HT-29 (cell line): ENCODE measurements at regions not wholly inside any gene's neighbourhood (a gene's known extent, or its start where the extent isn't known, plus 50 kb on each side); places are given as distances from the start of the nearest gene placed in this dataset.

Source experiments
- DNase-seq: peaks from one replicate; pipeline ENCODE4 v3.0.0-alpha.2; 2015; ENCODE audit warnings: low spot score

DNA sequence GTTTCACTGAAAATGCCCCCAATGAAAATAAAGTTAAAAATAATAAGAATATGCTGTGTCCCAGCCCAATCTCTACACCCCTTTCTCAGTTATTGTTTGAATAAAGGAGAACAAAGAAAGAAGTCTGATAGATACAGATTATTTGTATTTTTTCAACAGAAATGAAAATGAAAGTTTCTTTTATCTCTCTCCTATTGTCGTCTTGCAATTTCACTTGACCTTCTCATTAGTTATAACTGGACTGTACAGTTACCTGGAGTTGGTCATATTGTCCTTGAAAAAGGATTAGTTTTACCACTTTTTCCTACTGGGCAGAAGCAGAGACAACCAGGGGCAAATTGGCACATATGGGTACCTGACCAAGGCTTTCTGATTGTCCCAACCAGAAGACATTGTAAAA is 440.0 kb downstream of the PDCD6IP start:
- no peak for DNase-seq

- DNase-seq, result no peak
These were observed 440.9 kb downstream of the PDCD6IP start for GRCh38 chr3:34239287-34239686.

- no peak for DNase-seq
These were observed 441.4 kb downstream of the PDCD6IP start for GRCh38 chr3:34239875-34240274.

DNA sequence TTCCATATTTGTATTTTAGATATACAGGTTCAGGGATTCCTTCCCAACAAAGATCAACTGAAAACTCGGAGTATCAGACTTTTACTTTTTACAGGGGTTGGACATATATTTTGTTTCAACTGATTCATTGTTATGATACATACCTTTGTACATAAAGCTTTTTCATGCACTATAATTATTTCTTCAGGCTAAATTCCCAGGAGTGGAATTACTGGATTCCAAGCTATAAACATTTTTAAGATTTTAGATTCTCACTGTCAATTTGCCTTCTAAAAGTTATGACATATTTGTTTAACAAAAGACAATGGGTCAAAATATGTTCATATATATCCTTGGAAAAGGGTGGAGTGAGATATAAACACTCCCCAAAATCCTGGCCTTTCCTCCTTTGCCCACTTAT is 449.0 kb downstream of the PDCD6IP start:
- DNase-seq, result no peak

GRCh38 chr3:34248352-34248751 is 449.9 kb downstream of the PDCD6IP start:
- DNase-seq, result no peak

- DNase-seq, result no peak
These were observed 455.9 kb downstream of the PDCD6IP start for GRCh38 chr3:34254285-34254684.

DNA sequence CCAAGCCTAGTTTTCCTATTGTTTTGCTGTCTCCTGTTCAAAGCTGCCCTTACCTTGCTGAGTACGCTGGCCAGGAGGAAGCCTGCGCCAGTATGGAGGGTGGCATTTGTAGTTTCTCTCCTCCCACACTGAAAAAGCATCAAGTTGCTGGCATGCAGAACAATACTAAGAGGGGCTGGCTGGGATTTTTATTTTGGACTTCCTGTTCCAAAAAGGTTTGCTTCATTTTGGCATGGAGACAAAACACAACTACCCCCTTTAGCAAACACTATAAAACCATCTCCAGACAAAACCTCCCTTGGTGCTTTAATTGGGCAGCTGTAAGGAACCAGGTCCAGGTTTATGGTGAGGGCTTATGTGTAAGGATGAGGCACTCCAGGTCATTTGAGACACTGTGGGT is 457.6 kb downstream of the PDCD6IP start:
- DNase-seq, result no peak

GRCh38 chr3:34256791-34257190 is 458.4 kb downstream of the PDCD6IP start:
- no peak for DNase-seq

- no peak for DNase-seq
These were observed 460.0 kb downstream of the PDCD6IP start for GRCh38 chr3:34258271-34258998.

DNA sequence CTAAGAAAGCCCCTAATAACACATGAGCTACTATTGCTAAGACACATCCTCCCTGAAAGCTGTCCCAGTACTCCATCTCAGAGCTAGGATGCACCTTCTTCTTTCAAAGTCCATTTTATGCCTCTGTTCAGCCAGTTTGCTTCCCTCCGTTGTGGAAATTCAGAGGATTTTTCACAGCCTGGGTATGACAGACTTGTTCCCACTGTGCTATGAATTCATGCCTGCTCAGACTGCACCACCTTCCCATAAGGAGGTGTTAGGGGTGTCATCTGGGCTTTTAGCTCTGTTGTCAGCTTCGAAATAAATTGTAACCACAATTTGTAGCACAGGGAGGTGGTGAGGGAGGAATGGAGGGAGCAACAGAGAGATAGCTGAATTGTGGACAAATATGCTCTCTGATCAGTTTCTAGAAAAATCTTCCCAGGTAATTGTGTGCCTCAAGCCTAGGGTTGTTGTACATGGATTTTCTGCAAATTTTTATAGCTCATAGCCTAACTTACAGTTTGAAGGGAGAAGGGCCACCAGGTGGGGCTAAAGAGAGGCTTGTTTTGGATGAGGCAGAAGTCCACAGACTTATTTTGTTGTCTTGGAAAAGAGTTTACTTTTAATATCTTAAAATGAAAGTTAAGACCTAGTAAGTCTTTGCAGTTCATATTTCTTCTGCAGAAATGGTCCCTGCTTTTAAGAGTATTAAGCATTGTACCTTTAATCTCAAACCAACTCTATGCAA is 462.0 kb downstream of the PDCD6IP start:
- peak; percentile 28 for DNase-seq

- DNase-seq, result no peak
These were observed 462.6 kb downstream of the PDCD6IP start for GRCh38 chr3:34261001-34261385.

DNA sequence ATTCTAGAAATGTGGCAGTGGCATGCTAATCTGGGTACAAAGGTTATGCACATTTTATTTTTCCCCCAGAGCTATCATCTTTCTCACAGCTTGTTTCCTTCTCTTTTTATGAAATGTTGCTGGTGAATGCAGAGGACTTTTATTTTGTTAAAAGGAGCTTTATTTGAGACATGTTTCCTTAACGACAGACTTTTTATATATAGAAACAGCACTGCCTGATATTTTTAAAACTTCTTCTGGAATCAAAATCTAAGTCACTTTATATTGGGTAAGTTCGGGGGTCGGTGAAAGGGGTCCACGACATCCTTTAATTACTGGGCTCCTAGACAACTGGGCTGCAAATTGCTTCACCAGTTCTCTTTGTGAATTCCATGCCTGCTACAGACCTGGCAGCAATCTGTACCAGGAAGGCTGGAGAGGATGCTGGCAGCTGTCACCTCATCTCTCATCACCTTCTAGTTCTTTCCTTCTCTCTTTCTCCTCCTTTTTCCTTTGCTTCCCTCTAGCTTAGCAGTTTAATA is 464.7 kb downstream of the PDCD6IP start:
- DNase-seq, result no peak

- DNase-seq, result no peak
These were observed 466.1 kb downstream of the PDCD6IP start for GRCh38 chr3:34264337-34265041.

DNA sequence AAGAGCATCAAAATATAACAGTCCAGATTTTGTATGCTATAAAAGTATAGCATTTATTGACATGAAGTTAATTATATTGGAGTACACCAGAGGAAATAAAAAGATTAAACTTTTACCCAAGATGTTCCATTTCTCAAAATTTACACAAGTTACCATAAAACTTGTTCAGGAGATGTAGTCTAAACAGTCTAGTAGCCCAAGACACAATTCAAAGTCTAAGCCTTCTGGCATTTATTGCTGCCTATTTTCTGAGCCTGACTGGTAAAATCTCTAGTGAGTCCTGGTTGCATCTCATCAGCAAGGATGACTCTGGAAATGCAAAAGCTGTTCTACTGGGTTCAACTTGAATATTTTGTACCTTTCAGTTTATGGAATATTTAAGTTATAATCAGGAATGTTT is 468.7 kb downstream of the PDCD6IP start:
- DNase-seq, result no peak

DNA sequence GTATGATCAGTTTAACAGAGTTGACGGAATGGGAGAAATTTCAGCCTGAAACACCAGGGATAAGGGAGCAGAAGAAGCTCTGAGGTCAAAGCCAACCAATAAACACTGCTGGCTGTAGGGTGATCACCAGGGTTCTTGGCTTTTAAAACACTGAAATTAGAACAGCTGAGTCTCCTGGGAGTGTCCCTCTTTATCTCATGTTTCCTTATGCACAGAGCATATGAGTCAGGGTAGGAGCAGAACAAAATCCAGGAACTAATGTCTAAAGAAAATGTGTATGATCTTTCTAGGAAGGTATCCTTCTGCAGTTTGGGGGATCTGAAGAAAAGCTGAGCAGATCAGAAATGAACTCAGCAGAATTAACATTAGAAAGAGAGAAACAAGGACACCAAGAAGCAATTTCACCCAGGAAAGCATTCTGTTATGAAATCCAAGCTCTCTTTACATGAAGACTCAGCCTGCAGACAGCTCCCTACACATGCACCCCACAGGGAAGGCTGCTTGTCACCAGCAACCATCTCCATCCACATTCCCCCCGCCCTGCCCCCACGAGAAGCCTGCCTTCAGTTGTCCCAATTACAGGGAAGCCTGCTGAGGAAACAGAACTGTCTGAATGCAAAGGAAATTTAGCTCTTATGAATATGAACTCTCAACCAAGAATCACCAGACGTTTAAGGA is 469.7 kb downstream of the PDCD6IP start:
- no peak for DNase-seq

GRCh38 chr3:34275811-34276210 is 477.4 kb downstream of the PDCD6IP start:
- DNase-seq, result no peak

GRCh38 chr3:34276342-34276741 is 477.9 kb downstream of the PDCD6IP start:
- no peak for DNase-seq

DNA sequence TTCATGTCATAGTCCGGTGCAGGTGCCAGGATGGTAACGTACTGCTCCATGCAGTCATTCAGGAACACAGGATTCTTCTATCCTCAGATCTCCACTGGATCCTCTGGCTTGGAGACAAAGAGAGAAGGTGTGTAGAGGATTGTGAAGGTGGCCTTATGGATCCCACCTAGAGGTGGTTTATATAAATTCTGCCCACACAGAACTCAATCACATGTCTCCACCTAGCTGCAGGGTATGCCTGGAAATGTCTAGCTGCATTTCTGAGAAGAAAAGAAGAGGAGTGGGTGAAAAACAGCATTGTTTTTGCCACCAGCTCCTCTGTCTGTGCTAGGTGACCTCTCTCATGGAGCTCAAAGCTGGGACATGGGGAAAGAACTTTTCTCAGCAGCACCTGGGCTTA is 478.7 kb downstream of the PDCD6IP start:
- peak; percentile 3 for DNase-seq

DNA sequence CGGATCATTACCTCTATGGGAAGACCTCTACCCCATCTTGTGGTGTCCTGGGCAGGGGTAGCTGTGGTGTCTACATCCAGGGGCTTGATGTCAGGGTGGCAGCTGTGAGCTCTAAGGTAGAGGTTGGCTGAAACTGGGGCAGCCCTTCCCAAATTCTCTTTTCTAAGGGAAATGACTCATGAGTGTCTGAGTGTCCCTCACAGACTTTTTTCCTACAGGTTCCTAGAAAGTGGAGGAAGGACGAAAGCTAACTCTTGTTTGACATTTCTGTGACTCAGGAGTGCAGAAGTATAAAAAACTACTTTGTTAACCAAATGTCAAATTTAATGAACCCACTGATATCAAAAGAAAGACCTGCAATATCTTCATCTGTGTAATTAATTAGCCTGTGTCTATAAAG is 481.5 kb downstream of the PDCD6IP start:
- no peak for DNase-seq

GRCh38 chr3:34283751-34284150 is 485.3 kb downstream of the PDCD6IP start:
- no peak for DNase-seq

DNA sequence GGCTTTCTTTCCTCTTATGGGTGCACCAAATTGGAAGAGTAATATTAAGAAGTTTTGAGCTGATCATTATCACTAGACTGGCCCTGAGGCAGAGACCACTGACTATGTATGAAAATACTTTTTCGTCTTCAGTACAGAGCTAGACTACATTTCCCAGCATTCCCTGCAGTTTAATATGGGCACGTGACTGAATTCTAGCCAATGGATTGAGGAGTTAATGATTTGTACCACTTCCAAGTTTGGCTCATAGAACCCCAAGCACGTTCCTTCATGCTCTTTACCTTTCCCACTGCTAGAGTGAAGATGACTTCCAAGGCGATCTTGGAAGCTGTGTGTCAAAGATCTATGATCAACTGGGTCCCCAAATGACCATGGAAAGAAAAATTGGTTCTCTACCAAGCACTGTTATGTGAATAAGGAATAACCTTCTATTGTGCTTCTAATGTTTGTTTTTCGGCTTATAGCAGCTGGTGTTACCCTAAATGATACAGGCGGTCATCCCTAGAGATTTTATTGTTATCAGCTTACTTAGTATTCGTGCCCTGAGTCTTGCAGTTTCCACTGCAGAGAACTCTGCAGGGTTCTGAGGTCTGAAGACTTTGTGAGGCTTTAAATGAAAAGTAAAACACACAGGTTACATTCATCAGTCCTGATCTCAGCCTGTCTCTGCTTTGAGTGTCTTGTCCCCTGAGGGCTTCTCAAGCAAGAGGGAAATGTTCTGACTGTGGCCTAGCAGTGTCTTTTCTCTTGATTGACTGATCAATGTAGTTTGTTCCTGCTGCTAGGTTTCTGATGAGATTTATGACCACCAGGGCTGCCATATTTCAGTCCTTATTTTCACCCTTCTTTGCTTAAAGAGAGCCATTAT is 486.8 kb downstream of the PDCD6IP start:
- DNase-seq, result no peak
